MM.1S (cell line): ENCODE measurements at regions not wholly inside any gene's neighbourhood (a gene's known extent, or its start where the extent isn't known, plus 50 kb on each side); places are given as distances from the start of the nearest gene placed in this dataset.

Source experiments
- EZH2 ChIP-seq: fragments of 300-600 bp; sonication (generic); optimal IDR thresholded peaks from 2 replicates; pipeline ENCODE3; 2017; ENCODE audit warnings: low read depth, mild to moderate bottlenecking, antibody characterized with exemption, low read length, mixed read lengths
- TF ChIP-seq, protein P1 (sequence below): fragments of 300-600 bp; sonication (generic); IDR thresholded peaks from 2 replicates; pipeline ENCODE4 v1.5.1; 2016; ENCODE audit warnings: antibody characterized with exemption, low read length, mixed read lengths

DNA sequence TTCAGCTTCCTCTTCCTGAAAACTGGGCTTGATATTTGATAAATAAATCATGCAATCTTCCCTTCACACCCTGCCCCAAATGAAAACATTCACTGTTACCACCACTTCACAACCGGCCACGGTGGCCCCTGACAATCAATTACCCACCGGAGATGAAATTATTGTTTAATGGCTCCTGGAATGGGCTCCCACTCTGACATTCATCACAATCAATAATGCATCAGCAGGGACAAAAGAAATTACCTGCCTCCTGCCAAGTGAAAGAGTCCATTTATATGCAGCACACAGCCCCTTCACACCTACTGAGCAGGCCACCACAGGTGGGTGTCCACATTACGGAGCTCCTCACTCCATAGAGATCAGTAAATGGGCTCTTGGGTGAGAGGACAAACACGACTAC, 193.5 kb upstream of the SNX19 start:
- TF ChIP-seq, protein P1, sequence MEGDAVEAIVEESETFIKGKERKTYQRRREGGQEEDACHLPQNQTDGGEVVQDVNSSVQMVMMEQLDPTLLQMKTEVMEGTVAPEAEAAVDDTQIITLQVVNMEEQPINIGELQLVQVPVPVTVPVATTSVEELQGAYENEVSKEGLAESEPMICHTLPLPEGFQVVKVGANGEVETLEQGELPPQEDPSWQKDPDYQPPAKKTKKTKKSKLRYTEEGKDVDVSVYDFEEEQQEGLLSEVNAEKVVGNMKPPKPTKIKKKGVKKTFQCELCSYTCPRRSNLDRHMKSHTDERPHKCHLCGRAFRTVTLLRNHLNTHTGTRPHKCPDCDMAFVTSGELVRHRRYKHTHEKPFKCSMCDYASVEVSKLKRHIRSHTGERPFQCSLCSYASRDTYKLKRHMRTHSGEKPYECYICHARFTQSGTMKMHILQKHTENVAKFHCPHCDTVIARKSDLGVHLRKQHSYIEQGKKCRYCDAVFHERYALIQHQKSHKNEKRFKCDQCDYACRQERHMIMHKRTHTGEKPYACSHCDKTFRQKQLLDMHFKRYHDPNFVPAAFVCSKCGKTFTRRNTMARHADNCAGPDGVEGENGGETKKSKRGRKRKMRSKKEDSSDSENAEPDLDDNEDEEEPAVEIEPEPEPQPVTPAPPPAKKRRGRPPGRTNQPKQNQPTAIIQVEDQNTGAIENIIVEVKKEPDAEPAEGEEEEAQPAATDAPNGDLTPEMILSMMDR, result no peak
- TF ChIP-seq EZH2, result no peak
